Bronchial epithelial cell (primary cell): ENCODE measurements at regions not wholly inside any gene's neighbourhood (a gene's known extent, or its start where the extent isn't known, plus 50 kb on each side); places are given as distances from the start of the nearest gene placed in this dataset.

Experiments
- DNase-seq: peaks from one replicate; pipeline ENCODE4 v3.0.0-alpha.2; 2010; ENCODE audit warnings: low read depth
- FAIRE-seq: peaks from 2 replicates; lab custom pipeline; 2011; peaks lifted over from hg19 to GRCh38; lab: Jason Lieb, UNC
- H3K27me3 ChIP-seq: 2 replicates; pipeline ENCODE4 v1.5.1; 2011; ENCODE audit warnings: low read length; ENCODE audit not compliant: control insufficient read depth, insufficient read depth
- H3K36me3 ChIP-seq: 2 replicates; pipeline ENCODE4 v1.5.1; 2011; ENCODE audit warnings: low read length; ENCODE audit not compliant: control insufficient read depth, insufficient read depth
- H3K4me3 ChIP-seq: 2 replicates; pipeline ENCODE4 v1.5.1; 2011; ENCODE audit warnings: mild to moderate bottlenecking, low read depth, low read length, control low read depth
- CTCF ChIP-seq: IDR thresholded peaks from 2 replicates; pipeline ENCODE4 v1.5.1; 2011; ENCODE audit warnings: mild to moderate bottlenecking, moderate library complexity, low read length, control low read depth, inconsistent platforms; ENCODE audit not compliant: insufficient read depth, severe bottlenecking

- no peaks in the 10 kb centered on the region for H3K36me3 ChIP-seq
- DNase-seq (peak; percentile 87), FAIRE-seq (no peak)
- TF ChIP-seq CTCF, result no peak
- H3K27me3 ChIP-seq, result no peaks in the 10 kb centered on the region
- H3K4me3 ChIP-seq, result no peak overlapping the region
These were observed 135.3 kb upstream of the IL1RAPL2 start for GRCh38 chrX:104430742-104431119.

- no peak for DNase-seq
- Histone ChIP-seq H3K27me3 (no peaks in the 10 kb centered on the region), H3K36me3 (no peaks in the 10 kb centered on the region), H3K4me3 (no peak overlapping the region)
- no peak for TF ChIP-seq CTCF
- no peak for FAIRE-seq
These were observed 135.8 kb upstream of the IL1RAPL2 start for GRCh38 chrX:104430072-104430741.

GRCh38 chrX:104428231-104428630 lies 137.8 kb upstream of the IL1RAPL2 start:
- Histone ChIP-seq H3K4me3 (no peak overlapping the region), H3K36me3 (no peaks in the 10 kb centered on the region), H3K27me3 (no peaks in the 10 kb centered on the region)
- TF ChIP-seq CTCF, result no peak
- peak; percentile 67 for DNase-seq
- no peak for FAIRE-seq

- DNase-seq (no peak), FAIRE-seq (no peak)
- no peaks in the 10 kb centered on the region for H3K27me3 ChIP-seq
- H3K4me3 ChIP-seq, result no peak overlapping the region
- H3K36me3 ChIP-seq, result no peaks in the 10 kb centered on the region
- no peak for TF ChIP-seq CTCF
These were observed 138.3 kb upstream of the IL1RAPL2 start for GRCh38 chrX:104427693-104428092.

- no peak for FAIRE-seq
- Histone ChIP-seq H3K36me3 (no peaks in the 10 kb centered on the region), H3K27me3 (no peaks in the 10 kb centered on the region), H3K4me3 (no peak overlapping the region)
- DNase-seq, result no peak
- no peak for TF ChIP-seq CTCF
These were observed 138.9 kb upstream of the IL1RAPL2 start for GRCh38 chrX:104427073-104427472.

- DNase-seq (no peak), FAIRE-seq (no peak)
- no peak for TF ChIP-seq CTCF
- no peaks in the 10 kb centered on the region for H3K36me3 ChIP-seq
- H3K4me3 ChIP-seq, result no peak overlapping the region
- no peaks in the 10 kb centered on the region for H3K27me3 ChIP-seq
These were observed 145.1 kb upstream of the IL1RAPL2 start for GRCh38 chrX:104420907-104421306.
